Activated CD8-positive, alpha-beta memory T cell treated with anti-CD3 and anti-CD28 coated beads, Interleukin-2, amount 10 ng/mL, durations not matched to agents 7 days and 5 days (primary cell): ENCODE measurements at regions not wholly inside any gene's neighbourhood (a gene's known extent, or its start where the extent isn't known, plus 50 kb on each side); places are given as distances from the start of the nearest gene placed in this dataset.

Experiments used
- ATAC-seq: fragments of 150-1000 bp; cut with Tn5 transposase; one replicate; pipeline ENCODE4 v1.10.0; 2021; ENCODE audit warnings: moderate library complexity
- CTCF ChIA-PET: fragments of 350-600 bp; sonication (Branson Sonifier 250); formaldehyde crosslinking; loops from one replicate; lab custom pipeline; 2021; ENCODE audit warnings: antibody characterized with exemption; lab: Charles Lee
- DNase-seq: peaks from one replicate; pipeline ENCODE4 v3.0.0-alpha.2; 2020
- H3K27ac Mint-ChIP-seq: one replicate; pipeline ENCODE4 v1.8.0; 2021; ENCODE audit warnings: mild to moderate bottlenecking, mixed read lengths
- H3K27me3 Mint-ChIP-seq: one replicate; pipeline ENCODE4 v1.8.0; 2021; ENCODE audit warnings: mixed read lengths
- H3K36me3 Mint-ChIP-seq: one replicate; pipeline ENCODE4 v1.8.0; 2021; ENCODE audit warnings: mild to moderate bottlenecking, mixed read lengths
- H3K4me1 Mint-ChIP-seq: one replicate; pipeline ENCODE4 v1.8.0; 2021; ENCODE audit warnings: mixed read lengths
- H3K4me3 Mint-ChIP-seq: one replicate; pipeline ENCODE4 v1.8.0; 2021; ENCODE audit warnings: mild to moderate bottlenecking, moderate library complexity, mixed read lengths
- H3K9me3 Mint-ChIP-seq: one replicate; pipeline ENCODE4 v1.8.0; 2022; ENCODE audit warnings: low read depth, mixed read lengths

- Mint-ChIP-seq H3K27ac (no peak overlapping the region), H3K36me3 (no peaks in the 10 kb centered on the region), H3K4me3 (no peak overlapping the region), H3K27me3 (no peaks in the 10 kb centered on the region), H3K4me1 (no peaks in the 10 kb centered on the region), H3K9me3 (peaks cover 2% of the 10 kb centered on the region)
- CTCF ChIA-PET = no interaction called here
- no peak for ATAC-seq
- DNase-seq = no peak
These were observed 518.9 kb downstream of the TLR4 start for GRCh38 chr9:118223111-118223510.

- ATAC-seq (no peak), DNase-seq (no peak)
- Mint-ChIP-seq H3K27ac (no peak overlapping the region), H3K4me3 (no peak overlapping the region), H3K9me3 (peaks cover 3% of the 10 kb centered on the region), H3K27me3 (no peaks in the 10 kb centered on the region), H3K4me1 (no peaks in the 10 kb centered on the region), H3K36me3 (no peaks in the 10 kb centered on the region)
- CTCF ChIA-PET = no interaction called here
These were observed 526.1 kb downstream of the TLR4 start for GRCh38 chr9:118230329-118230728.

GRCh38 chr9:118236625-118237024 is 532.4 kb downstream of the TLR4 start:
- Mint-ChIP-seq H3K27me3 (no peaks in the 10 kb centered on the region), H3K36me3 (no peaks in the 10 kb centered on the region), H3K4me1 (no peaks in the 10 kb centered on the region), H3K9me3 (peaks cover 5% of the 10 kb centered on the region), H3K4me3 (no peak overlapping the region), H3K27ac (no peak overlapping the region)
- DNase-seq (no peak), ATAC-seq (no peak)
- CTCF ChIA-PET = no interaction called here

GRCh38 chr9:118238139-118238538 is 533.9 kb downstream of the TLR4 start:
- Mint-ChIP-seq H3K27me3 (no peaks in the 10 kb centered on the region), H3K4me1 (no peaks in the 10 kb centered on the region), H3K36me3 (no peaks in the 10 kb centered on the region), H3K27ac (no peak overlapping the region), H3K9me3 (peaks cover 5% of the 10 kb centered on the region), H3K4me3 (no peak overlapping the region)
- DNase-seq = no peak
- ATAC-seq = no peak
- CTCF ChIA-PET = no interaction called here

GRCh38 chr9:118252027-118252426 is 547.8 kb downstream of the TLR4 start:
- peaks cover 2% of the 10 kb centered on the region for H3K9me3 Mint-ChIP-seq
- DNase-seq (no peak), ATAC-seq (no peak)
- no peaks in the 10 kb centered on the region for H3K27me3 Mint-ChIP-seq
- no peaks in the 10 kb centered on the region for H3K36me3 Mint-ChIP-seq
- no peak overlapping the region for H3K27ac Mint-ChIP-seq
- CTCF ChIA-PET = no interaction called here
- H3K4me1 Mint-ChIP-seq = no peaks in the 10 kb centered on the region
- no peak overlapping the region for H3K4me3 Mint-ChIP-seq

- H3K27ac Mint-ChIP-seq = no peak overlapping the region
- DNase-seq (no peak), ATAC-seq (no peak)
- peaks cover 13% of the 10 kb centered on the region for H3K9me3 Mint-ChIP-seq
- H3K4me1 Mint-ChIP-seq = no peaks in the 10 kb centered on the region
- CTCF ChIA-PET = no interaction called here
- no peak overlapping the region for H3K4me3 Mint-ChIP-seq
- no peaks in the 10 kb centered on the region for H3K36me3 Mint-ChIP-seq
- no peaks in the 10 kb centered on the region for H3K27me3 Mint-ChIP-seq
These were observed 558.0 kb downstream of the TLR4 start for GRCh38 chr9:118262191-118262590.

GRCh38 chr9:118263949-118264348 is 559.7 kb downstream of the TLR4 start:
- no peak for ATAC-seq
- Mint-ChIP-seq H3K36me3 (no peaks in the 10 kb centered on the region), H3K27me3 (no peaks in the 10 kb centered on the region), H3K27ac (no peak overlapping the region), H3K9me3 (peaks cover 13% of the 10 kb centered on the region), H3K4me3 (no peak overlapping the region), H3K4me1 (no peaks in the 10 kb centered on the region)
- DNase-seq = no peak
- CTCF ChIA-PET = no interaction called here

- ATAC-seq (no peak), DNase-seq (no peak)
- CTCF ChIA-PET = no interaction called here
- no peak overlapping the region for H3K4me3 Mint-ChIP-seq
- no peaks in the 10 kb centered on the region for H3K36me3 Mint-ChIP-seq
- H3K27ac Mint-ChIP-seq = no peak overlapping the region
- peaks cover 3% of the 10 kb centered on the region for H3K9me3 Mint-ChIP-seq
- H3K27me3 Mint-ChIP-seq = no peaks in the 10 kb centered on the region
- no peaks in the 10 kb centered on the region for H3K4me1 Mint-ChIP-seq
These were observed 563.8 kb downstream of the TLR4 start for GRCh38 chr9:118268046-118268445.

- Mint-ChIP-seq H3K27ac (no peak overlapping the region), H3K4me1 (no peaks in the 10 kb centered on the region), H3K9me3 (no peaks in the 10 kb centered on the region), H3K4me3 (no peak overlapping the region), H3K36me3 (no peaks in the 10 kb centered on the region), H3K27me3 (no peaks in the 10 kb centered on the region)
- ATAC-seq = no peak
- no peak for DNase-seq
- CTCF ChIA-PET = no interaction called here
These were observed 565.4 kb downstream of the TLR4 start for GRCh38 chr9:118269623-118270022.

- Mint-ChIP-seq H3K9me3 (no peaks in the 10 kb centered on the region), H3K27ac (no peak overlapping the region), H3K27me3 (no peaks in the 10 kb centered on the region), H3K4me3 (no peak overlapping the region), H3K36me3 (no peaks in the 10 kb centered on the region), H3K4me1 (no peaks in the 10 kb centered on the region)
- DNase-seq (no peak), ATAC-seq (no peak)
- CTCF ChIA-PET = no interaction called here
These were observed 567.1 kb downstream of the TLR4 start for GRCh38 chr9:118271331-118271730.

- no peaks in the 10 kb centered on the region for H3K27me3 Mint-ChIP-seq
- DNase-seq = no peak
- no peaks in the 10 kb centered on the region for H3K4me1 Mint-ChIP-seq
- H3K36me3 Mint-ChIP-seq = no peaks in the 10 kb centered on the region
- H3K9me3 Mint-ChIP-seq = no peaks in the 10 kb centered on the region
- no peak overlapping the region for H3K4me3 Mint-ChIP-seq
- no peak for ATAC-seq
- H3K27ac Mint-ChIP-seq = no peak overlapping the region
- CTCF ChIA-PET = no interaction called here
These were observed 567.7 kb downstream of the TLR4 start for GRCh38 chr9:118271936-118272335.

- Mint-ChIP-seq H3K4me3 (no peak overlapping the region), H3K27ac (no peak overlapping the region), H3K9me3 (no peaks in the 10 kb centered on the region), H3K4me1 (no peaks in the 10 kb centered on the region), H3K36me3 (no peaks in the 10 kb centered on the region), H3K27me3 (no peaks in the 10 kb centered on the region)
- ATAC-seq (no peak), DNase-seq (no peak)
- CTCF ChIA-PET = no interaction called here
These were observed 568.8 kb downstream of the TLR4 start for GRCh38 chr9:118273048-118273447.

- Mint-ChIP-seq H3K4me1 (no peaks in the 10 kb centered on the region), H3K4me3 (no peak overlapping the region), H3K9me3 (no peaks in the 10 kb centered on the region), H3K27ac (no peak overlapping the region), H3K36me3 (no peaks in the 10 kb centered on the region), H3K27me3 (no peaks in the 10 kb centered on the region)
- DNase-seq (no peak), ATAC-seq (no peak)
- CTCF ChIA-PET = no interaction called here
These were observed 572.6 kb downstream of the TLR4 start for GRCh38 chr9:118276784-118277183.

- H3K4me1 Mint-ChIP-seq = no peaks in the 10 kb centered on the region
- CTCF ChIA-PET = no interaction called here
These were observed 577.6 kb downstream of the TLR4 start for GRCh38 chr9:118281772-118282171.

GRCh38 chr9:118283488-118283887 is 579.3 kb downstream of the TLR4 start:
- Mint-ChIP-seq H3K36me3 (no peaks in the 10 kb centered on the region), H3K27ac (no peak overlapping the region), H3K9me3 (no peaks in the 10 kb centered on the region), H3K4me1 (no peaks in the 10 kb centered on the region), H3K4me3 (no peak overlapping the region), H3K27me3 (no peaks in the 10 kb centered on the region)
- ATAC-seq (no peak), DNase-seq (no peak)
- CTCF ChIA-PET = no interaction called here

More at GRCh38 chr9:118281772-118282171, 577.6 kb downstream of the TLR4 start:
- H3K27me3 Mint-ChIP-seq = no peaks in the 10 kb centered on the region
- DNase-seq = no peak
- H3K4me3 Mint-ChIP-seq = no peak overlapping the region
- no peaks in the 10 kb centered on the region for H3K9me3 Mint-ChIP-seq
- H3K36me3 Mint-ChIP-seq = no peaks in the 10 kb centered on the region
- no peak for ATAC-seq
- H3K27ac Mint-ChIP-seq = no peak overlapping the region
